Calu3 (cell line): ENCODE measurements at regions not wholly inside any gene's neighbourhood (a gene's known extent, or its start where the extent isn't known, plus 50 kb on each side); places are given as distances from the start of the nearest gene placed in this dataset.

Source experiments
- BruUV-seq: library from RNA; stranded (reverse); fragments of 400-500 nt; replicated peaks from 2 replicates; lab custom pipeline; 2021; lab: Mats Ljungman, UMichigan
- CTCF ChIA-PET: fragments of 300-600 bp; sonication (Branson Sonifier 250); formaldehyde crosslinking; loops from one replicate; lab custom pipeline; 2022; ENCODE audit warnings: antibody characterized with exemption; lab: Charles Lee
- DNase-seq: peaks from one replicate; pipeline ENCODE4 v3.0.0; 2022
- H3K27ac Mint-ChIP-seq: one replicate; pipeline ENCODE4 v1.8.0; 2022; ENCODE audit warnings: mixed read lengths; ENCODE audit not compliant: unreplicated experiment
- H3K27me3 Mint-ChIP-seq: one replicate; pipeline ENCODE4 v1.8.0; 2022; ENCODE audit warnings: mixed read lengths; ENCODE audit not compliant: unreplicated experiment
- H3K36me3 Mint-ChIP-seq: one replicate; pipeline ENCODE4 v1.8.0; 2022; ENCODE audit warnings: mild to moderate bottlenecking, moderate library complexity, mixed read lengths; ENCODE audit not compliant: insufficient read depth, unreplicated experiment
- H3K4me1 Mint-ChIP-seq: one replicate; pipeline ENCODE4 v1.8.0; 2022; ENCODE audit warnings: mild to moderate bottlenecking, low read depth, mixed read lengths; ENCODE audit not compliant: unreplicated experiment
- H3K4me3 Mint-ChIP-seq: one replicate; pipeline ENCODE4 v1.8.0; 2022; ENCODE audit warnings: mild to moderate bottlenecking, low read depth, moderate library complexity, mixed read lengths; ENCODE audit not compliant: unreplicated experiment
- H3K9me3 Mint-ChIP-seq: one replicate; pipeline ENCODE4 v1.8.0; 2022; ENCODE audit warnings: low read depth, mixed read lengths; ENCODE audit not compliant: unreplicated experiment
- intact Hi-C: fragments of 100-400 bp; cut with micrococcal nuclease; formaldehyde crosslinking; loops from one replicate; pipeline ENCODE4 v1.10.0; 2022; ENCODE audit not compliant: unreplicated experiment
- TF ChIP-seq, protein P1 (sequence below): fragments of 200-600 bp; IDR thresholded peaks from one replicate; pipeline ENCODE4 v1.8.0; 2022; ENCODE audit warnings: antibody characterized with exemption; ENCODE audit not compliant: unreplicated experiment

DNA sequence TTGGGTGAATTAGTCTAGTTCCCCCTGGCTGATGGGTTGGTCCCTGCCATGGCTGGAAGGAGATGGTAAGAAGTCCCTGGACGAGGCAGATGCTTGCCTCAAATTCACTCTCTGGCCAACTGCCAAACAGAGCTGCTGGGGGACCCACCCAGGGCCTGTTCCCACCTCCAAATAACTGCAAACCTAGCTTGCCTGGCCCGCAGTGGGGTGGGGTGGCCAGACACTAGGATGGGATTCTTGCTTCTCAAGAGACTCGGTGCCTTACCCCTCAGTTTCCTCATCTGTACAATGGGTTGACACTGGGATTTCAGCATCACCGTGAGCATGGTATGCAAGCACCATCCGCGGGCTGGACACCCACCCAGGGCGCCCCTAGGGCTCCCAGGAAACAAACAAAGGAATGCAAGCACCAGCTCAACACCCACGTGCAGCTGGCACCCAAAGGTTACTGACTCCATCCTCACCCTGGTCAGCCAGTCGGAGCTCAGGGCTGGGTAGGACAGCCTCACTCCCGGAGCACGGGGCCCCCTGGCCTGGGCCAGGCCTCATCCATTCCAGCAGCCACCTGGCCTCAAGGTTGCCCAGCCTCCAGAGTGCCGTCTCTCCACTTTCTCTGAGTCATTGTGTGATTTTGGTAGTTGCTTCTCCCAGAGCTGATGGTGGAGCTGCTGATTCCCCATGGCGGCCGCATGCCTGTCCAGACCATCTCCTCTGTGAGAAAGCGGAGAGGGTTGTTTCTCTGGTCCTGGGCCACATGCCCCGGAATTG lies 205.2 kb upstream of the RTL1 start:
- peaks cover 7% of the 10 kb centered on the region for H3K9me3 Mint-ChIP-seq
- no peaks in the 10 kb centered on the region for H3K27me3 Mint-ChIP-seq
- no peak overlapping the region for H3K4me3 Mint-ChIP-seq
- H3K27ac Mint-ChIP-seq, result no peak overlapping the region
- intact Hi-C loops, result no loop called here
- H3K4me1 Mint-ChIP-seq, result no peaks in the 10 kb centered on the region
- no peaks in the 10 kb centered on the region for H3K36me3 Mint-ChIP-seq
- TF ChIP-seq, protein P1, sequence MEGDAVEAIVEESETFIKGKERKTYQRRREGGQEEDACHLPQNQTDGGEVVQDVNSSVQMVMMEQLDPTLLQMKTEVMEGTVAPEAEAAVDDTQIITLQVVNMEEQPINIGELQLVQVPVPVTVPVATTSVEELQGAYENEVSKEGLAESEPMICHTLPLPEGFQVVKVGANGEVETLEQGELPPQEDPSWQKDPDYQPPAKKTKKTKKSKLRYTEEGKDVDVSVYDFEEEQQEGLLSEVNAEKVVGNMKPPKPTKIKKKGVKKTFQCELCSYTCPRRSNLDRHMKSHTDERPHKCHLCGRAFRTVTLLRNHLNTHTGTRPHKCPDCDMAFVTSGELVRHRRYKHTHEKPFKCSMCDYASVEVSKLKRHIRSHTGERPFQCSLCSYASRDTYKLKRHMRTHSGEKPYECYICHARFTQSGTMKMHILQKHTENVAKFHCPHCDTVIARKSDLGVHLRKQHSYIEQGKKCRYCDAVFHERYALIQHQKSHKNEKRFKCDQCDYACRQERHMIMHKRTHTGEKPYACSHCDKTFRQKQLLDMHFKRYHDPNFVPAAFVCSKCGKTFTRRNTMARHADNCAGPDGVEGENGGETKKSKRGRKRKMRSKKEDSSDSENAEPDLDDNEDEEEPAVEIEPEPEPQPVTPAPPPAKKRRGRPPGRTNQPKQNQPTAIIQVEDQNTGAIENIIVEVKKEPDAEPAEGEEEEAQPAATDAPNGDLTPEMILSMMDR, result no peak
- no peak for DNase-seq
- BruUV-seq, result no TSS peak
- CTCF ChIA-PET, result no interaction called here

DNA sequence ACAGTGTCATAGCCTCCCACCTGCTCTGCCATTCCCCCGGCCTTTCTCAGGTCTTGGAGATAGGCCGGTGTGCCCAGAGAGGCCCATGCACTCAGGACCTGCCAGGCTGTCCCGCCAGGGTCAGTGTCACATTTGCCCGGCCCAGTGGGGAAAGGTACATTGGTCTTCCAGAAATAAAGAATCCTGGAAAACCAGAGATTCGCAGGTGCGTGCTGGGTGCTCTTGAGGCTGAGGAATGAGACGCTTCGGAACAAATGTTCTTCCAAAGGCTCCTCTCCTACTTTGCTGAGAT lies 205.8 kb upstream of the RTL1 start:
- H3K4me1 Mint-ChIP-seq, result no peaks in the 10 kb centered on the region
- CTCF ChIA-PET, result no interaction called here
- no peaks in the 10 kb centered on the region for H3K36me3 Mint-ChIP-seq
- no peak overlapping the region for H3K4me3 Mint-ChIP-seq
- peaks cover 7% of the 10 kb centered on the region for H3K9me3 Mint-ChIP-seq
- TF ChIP-seq, protein P1, result no peak
- H3K27ac Mint-ChIP-seq, result no peak overlapping the region
- intact Hi-C loops, result no loop called here
- BruUV-seq, result no TSS peak
- H3K27me3 Mint-ChIP-seq, result no peaks in the 10 kb centered on the region
- DNase-seq, result no peak

DNA sequence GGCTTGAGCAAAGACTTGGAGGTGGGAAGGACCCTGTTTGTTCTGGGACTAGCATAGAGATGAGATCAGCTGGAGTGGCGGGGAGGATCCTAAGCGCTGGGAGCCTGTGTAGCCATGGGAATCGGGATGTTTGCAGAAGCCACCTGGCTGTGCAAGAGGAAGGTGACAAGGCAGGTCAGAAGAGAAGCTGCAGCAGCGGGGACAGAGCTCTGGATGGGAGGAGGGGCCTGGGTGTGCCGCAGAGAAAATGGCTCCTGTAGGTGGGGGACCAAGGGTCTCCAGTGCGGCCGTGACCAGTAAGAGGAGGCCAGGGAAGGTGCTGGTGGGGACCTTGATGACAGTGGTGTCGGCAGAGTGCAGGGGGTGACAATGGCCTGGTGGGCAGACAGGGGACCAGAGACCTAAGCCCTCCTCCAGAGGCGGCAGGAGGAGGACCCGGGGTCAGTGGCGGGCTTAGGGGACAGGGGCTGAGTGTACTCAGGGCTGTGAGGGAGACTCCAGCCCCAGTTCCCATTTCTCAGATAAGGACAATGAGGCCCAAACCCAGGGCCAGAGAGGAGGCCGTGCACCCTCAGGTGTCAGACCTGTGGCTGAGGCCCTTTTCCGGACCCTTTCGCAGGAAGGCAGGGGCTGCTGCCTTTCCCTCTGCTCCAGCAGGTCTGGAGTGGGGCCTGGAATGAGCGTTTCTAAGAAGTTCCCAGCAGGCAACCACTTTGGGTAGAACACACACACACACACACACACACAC lies 206.6 kb upstream of the RTL1 start:
- intact Hi-C loops, result no loop called here

DNA sequence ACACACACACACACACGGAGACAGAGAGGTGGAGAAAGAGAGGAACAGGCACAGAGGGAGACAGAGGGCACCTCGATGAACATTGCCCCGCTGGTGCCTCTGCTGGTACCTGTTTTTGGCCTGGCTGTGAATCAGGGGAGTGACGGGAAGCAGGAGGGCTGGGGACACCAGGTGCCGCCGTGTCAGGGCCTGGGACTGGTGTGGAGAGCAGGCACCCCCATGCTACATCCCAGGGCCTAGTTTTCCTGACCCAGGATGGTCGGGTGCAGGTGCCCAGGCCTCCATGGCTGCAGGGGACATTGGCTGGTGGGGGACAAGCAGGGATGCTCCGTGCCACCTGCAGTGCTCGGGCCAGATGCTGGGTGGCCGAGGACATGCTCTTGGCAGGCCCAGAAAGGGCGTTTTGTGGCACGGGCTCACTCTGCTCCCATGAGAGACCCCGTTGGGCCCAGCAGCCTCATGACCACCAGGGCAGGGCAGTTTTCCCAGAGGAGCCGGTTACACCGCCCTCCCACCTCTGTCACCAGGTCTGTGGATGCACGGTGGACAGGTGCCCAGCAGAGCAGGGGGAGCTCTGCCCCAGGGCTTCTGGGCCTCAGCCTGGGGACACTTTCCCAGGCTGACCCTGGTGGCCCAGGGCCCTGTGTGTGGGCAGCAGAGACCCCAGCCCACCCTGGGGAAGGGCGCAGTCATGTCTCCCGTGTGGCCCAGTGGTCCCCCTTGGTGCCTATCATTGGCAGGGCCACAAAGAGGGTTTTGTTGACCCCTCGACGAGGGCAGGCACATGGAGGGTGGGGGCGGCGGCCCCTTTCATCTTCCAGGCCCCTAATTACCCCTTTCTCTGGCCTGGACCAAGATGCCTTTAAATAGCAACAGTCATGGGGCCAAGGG lies 207.5 kb upstream of the RTL1 start:
- no peaks in the 10 kb centered on the region for H3K27me3 Mint-ChIP-seq
- no peak overlapping the region for H3K4me3 Mint-ChIP-seq
- BruUV-seq, result no TSS peak
- H3K9me3 Mint-ChIP-seq, result peaks cover 7% of the 10 kb centered on the region
- DNase-seq, result no peak
- TF ChIP-seq, protein P1, result no peak
- CTCF ChIA-PET, result no interaction called here
- no peaks in the 10 kb centered on the region for H3K4me1 Mint-ChIP-seq
- intact Hi-C loops, result no loop called here
- no peak overlapping the region for H3K27ac Mint-ChIP-seq
- H3K36me3 Mint-ChIP-seq, result no peaks in the 10 kb centered on the region

More for the DNA sequence above, 206.6 kb upstream of the RTL1 start:
- Mint-ChIP-seq H3K4me1 (no peaks in the 10 kb centered on the region), H3K4me3 (no peak overlapping the region), H3K36me3 (no peaks in the 10 kb centered on the region), H3K27ac (no peak overlapping the region), H3K9me3 (peaks cover 7% of the 10 kb centered on the region), H3K27me3 (no peaks in the 10 kb centered on the region)
- TF ChIP-seq, protein P1, result no peak
- CTCF ChIA-PET, result no interaction called here
- DNase-seq, result no peak
- no TSS peak for BruUV-seq
